ENCODE measurements at regions not wholly inside any gene's neighbourhood (a gene's known extent, or its start where the extent isn't known, plus 50 kb on each side); places are given as distances from the start of the nearest gene placed in this dataset.

DNA sequence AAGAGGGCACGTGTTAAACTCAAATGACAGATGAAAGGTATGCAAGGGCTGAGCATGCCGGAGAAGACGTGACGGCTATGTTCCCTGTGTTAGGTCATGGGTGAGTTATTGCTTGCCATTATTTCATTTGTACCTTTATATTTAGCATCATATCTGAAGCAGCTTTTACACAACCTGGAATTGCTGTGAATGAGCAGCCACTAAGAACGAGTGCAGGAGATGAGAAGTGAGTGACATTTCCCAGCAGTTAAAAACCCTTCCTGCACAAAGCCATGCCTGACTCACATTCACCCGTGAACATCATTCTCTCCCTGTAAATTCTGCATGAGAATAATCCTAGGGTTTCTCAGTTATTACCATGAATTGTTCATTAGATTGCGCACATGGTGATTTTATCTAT lies 433.2 kb upstream of the ZFP42 start:
- DNase-seq (ENCODE audit: low read depth, low spot score) = no peak

GRCh38 chr4:187565416-187565815 lies 430.2 kb upstream of the ZFP42 start:
- no peak for DNase-seq (ENCODE audit: low read depth, low spot score)

GRCh38 chr4:187569871-187570270 lies 425.7 kb upstream of the ZFP42 start:
- no peak for DNase-seq (ENCODE audit: low read depth, low spot score)

DNA sequence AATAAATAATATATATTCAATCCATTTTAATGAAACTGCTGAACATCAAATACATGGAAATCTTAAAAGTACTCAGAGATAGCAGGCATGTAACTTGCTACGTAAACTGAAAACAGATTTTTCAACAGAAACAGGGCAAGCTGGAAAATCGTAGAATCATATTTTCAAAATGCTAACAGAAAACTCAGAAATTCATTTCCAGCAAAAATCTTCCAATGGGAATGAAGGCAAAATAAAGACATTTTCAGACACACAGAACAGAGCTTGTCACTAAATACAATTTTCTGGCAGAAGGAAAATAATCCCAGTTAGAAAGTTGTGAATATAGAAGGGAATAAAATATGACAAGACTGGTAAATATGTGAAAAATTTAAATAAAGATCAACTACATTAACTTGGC lies 419.9 kb upstream of the ZFP42 start:
- DNase-seq (ENCODE audit: low read depth, low spot score) = no peak

GRCh38 chr4:187576751-187577150 lies 418.8 kb upstream of the ZFP42 start:
- no peak for DNase-seq (ENCODE audit: low read depth, low spot score)

DNA sequence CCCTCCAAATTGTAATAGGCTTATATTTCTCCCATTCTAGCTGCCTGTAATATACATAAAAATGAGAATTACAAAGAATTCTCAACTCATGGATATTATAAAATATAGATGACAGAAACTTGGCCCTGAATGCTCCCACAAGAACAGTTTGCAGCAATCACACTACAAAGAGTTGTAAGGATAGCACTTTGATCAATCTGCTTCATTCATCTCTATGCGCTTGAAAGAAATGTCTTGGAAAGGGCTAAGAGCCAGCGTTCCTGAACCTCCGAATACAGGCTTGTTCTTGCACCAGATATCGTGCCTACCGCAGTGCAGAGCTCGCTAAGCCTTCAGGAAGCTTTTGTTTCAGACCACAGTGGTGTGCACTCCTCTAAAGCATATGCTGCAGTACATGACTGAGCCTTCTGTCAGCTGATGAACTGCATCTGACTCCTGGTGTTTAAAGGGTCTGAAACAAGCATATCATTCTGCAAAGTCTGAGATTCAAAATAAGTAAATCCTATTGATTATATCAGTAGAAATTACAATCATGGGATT lies 417.6 kb upstream of the ZFP42 start:
- no peak for DNase-seq (ENCODE audit: low read depth, low spot score)

DNA sequence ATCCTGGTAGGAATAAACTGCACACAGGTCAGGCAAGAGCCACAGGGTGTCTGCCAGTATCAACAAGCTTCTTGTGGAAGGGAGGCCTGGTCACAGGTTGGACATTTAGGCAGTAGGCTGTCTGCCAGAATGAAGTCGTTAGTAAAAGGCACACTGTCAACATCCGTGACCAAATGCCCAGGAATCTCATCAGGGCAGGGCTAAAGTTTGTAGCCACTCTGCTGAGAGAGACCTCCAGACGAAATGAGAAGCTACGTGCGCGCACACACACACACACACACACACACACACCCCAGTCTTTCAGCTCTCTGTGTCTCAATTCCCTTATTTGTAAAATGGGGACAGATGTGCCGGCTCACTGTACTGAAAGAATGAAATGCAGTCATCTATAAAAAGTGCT lies 408.7 kb upstream of the ZFP42 start:
- no peak for DNase-seq (ENCODE audit: low read depth, low spot score)

DNA sequence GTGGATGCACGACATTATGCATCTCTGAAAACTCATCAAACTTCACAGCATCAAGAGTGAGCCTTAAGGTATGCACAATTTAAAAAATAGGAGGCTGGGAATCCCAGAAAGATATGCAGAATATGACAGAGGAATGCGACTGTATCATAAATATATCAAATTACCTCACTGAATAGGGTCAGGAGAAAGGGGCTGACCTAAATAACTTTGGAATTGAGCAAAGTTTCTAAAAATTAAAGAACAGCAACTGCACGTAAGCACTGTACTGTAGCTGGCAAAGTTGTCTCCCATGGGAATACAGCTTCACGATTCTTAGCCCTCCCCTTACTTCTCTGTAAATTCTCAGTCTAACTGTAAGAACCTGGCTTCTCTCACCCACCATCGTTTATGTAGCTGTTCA lies 397.4 kb upstream of the ZFP42 start:
- no peak for DNase-seq (ENCODE audit: low read depth, low spot score)

GRCh38 chr4:187602339-187603092 lies 393.1 kb upstream of the ZFP42 start:
- DNase-seq (ENCODE audit: low read depth, low spot score) = no peak

DNA sequence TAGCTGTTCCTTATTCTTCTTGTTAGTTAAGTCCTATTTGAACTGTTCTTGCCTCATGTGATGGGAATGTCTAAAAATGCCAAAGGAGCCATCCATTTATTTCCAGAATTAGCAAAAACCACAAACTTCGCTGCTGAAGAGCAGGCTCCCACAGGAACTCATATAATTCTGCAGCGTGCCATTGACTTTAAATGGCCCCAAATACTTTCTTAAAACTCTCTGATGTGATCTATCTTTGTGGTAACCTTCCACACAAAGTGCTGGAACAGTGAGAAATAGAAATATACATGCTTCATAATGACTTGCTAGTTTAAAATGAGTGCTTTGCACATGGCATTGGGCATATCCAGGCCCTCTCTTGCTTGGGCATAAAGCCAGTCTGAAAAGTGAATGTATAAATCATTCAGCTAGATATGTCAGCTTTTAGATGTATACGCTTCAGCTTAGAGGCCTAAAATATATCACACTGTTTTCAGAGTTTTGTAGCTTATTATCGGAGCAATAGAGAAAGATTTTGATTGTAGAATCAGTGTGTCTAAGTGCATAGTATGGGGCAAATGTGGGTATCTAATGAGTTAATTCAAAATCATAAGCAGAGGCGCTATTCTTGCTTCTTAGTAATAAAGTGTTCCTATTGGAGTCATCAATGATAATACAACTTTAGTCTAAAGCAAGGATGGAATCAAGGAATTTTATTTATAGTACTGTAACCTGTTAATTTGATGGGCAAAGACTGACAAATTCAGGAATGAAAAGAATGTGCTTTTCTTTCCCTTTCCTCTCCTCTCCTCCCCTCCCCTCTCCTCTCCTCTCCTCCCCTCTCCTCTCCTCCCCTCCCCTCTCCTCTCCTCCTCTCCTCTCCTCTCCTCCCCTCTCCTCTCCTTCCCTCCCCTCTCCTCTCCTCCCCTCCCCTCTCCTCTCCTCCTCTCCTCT lies 392.2 kb upstream of the ZFP42 start:
- no peak for DNase-seq (ENCODE audit: low read depth, low spot score)

GRCh38 chr4:187604984-187605383 lies 390.6 kb upstream of the ZFP42 start:
- DNase-seq (ENCODE audit: low read depth, low spot score) = no peak

- no peak for DNase-seq (ENCODE audit: low read depth, low spot score)
Observed at GRCh38 chr4:187606581-187606980, 389.0 kb upstream of the ZFP42 start.

DNA sequence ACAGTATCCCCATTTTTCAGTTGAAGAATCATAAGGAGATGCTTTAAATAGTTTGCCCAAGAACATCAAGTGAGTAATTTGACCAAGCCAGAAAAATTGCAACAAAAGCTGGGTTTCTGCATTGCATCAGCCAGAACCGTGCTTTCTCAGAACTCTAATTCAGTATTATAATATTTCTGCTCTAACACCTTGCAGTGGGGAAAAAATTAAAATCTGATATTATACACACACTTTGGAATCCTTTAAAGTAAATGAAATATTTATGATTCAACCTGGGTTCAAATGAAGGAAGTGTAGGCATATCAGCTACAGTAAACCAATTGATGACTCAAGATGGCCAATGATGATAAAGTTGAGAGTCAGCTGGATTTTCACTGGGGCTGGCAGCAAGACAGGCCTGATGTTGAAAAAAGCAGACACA lies 387.6 kb upstream of the ZFP42 start:
- no peak for DNase-seq (ENCODE audit: low read depth, low spot score)

- no peak for DNase-seq (ENCODE audit: low read depth, low spot score)
Observed at GRCh38 chr4:187612301-187612700, 383.3 kb upstream of the ZFP42 start.

DNA sequence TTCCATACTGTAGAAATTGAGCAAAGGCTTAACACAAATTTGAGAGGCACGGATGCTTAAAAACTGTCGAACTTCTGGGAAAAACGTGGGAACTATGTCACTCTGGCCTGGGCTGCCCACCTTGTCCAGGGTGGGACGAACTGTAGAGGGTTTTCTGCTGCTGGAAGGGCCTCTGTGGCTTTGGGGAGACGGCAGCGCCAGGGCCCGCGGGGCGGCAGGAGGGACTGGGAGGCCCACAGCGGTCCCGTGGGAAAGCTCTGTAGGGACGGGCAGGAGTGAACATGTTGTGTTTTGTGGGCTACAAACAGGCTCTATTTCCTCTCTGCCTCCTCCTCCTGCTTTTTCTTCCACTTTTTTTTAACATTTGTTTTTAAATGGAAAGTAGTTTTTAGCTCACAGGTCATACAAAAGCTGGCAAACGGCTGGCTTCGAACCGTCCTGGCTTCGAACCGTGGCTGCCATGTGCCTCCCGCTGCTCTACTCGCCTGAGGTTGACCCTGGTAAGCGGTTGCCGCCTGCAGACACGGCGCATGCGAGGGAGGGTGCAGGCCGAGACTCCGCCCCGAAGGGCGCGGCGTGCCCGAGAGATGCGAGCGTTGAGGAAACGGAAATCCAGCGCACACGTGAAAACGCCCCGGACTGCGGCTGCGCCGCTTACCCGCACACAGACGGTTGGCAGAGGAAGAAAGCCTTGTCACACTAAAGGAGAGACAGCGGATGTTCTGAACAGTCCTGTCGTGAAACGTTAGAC lies 382.3 kb upstream of the ZFP42 start:
- no peak for DNase-seq (ENCODE audit: low read depth, low spot score)

DNA sequence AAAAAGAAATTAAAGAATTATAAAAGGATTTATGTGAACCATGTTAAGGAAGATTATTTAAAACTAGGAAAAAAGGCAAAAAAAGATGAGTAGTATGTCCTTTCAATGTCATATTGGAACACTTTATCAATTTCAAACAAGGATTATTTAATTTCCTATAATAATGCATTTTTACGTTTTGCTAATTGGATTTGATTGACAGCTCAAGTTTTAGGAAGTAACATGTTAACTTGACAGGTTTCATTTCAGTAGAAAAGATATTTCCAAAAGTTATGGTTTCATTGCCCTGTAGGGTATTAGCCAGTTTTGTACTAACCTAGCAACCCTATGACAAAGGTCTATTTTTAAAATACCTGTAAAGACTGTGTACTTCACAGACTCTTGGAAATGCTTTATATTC lies 379.6 kb upstream of the ZFP42 start:
- DNase-seq (ENCODE audit: low read depth, low spot score) = no peak

DNA sequence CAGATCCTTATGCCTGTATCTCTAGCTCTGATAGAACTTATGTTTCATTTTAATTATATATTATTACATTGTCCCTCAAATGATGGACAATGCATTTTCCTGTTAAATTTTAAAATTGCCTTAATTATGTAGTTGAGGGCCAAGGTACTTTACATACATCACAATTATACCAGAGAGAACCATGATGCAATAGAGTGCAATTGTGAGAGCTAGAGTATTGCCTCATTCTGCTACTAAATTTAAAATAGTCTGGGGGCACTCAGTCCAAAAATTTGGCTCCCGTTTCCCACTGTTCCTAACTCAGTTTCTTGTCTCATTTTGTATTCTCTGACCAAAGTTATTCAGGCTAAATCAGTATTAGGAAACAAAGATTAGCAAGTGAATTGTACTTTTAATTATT lies 378.5 kb upstream of the ZFP42 start:
- no peak for DNase-seq (ENCODE audit: low read depth, low spot score)

GRCh38 chr4:187618701-187619281 lies 376.8 kb upstream of the ZFP42 start:
- DNase-seq (ENCODE audit: low read depth, low spot score) = no peak

DNA sequence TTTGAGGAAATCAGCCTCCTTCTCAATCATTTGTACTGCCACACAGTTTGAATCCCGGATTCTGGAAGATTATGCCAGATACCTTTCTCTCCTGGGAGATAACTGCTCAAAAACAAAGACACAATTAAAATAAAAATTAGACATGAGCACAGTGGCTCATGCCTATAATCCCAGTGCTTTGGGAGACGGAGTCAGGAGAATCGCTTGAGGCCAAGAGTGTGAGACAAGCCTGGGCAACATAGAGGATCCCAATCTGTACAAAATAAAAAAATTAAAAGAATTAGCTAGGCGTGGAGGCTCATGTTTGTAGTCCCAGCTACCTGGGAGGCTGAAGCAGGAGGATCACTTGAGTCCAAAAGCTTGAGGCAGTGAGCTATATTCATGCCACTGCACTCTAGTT lies 376.3 kb upstream of the ZFP42 start:
- DNase-seq (ENCODE audit: low read depth, low spot score) = no peak

- DNase-seq (ENCODE audit: low read depth, low spot score) = no peak
Observed at GRCh38 chr4:187632260-187632995, 363.1 kb upstream of the ZFP42 start.

DNA sequence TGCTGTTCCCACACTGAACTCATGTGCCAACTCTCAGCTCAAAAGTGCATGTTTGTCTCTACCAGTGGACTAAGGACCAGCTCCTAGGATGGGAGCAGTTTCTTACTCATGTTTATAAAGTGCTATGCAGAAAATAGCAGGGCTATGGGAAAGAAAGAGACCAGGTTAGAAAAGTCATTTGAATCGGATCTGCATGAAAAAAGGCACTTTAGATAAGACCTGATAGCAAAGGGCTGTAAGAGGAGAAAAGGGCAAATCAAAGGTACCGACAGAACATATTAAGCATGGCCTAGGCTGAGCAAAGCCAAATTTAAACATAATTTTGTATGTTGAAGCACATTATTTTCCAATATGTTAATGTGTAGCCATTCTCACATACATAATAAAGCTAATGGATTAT lies 362.3 kb upstream of the ZFP42 start:
- DNase-seq (ENCODE audit: low read depth, low spot score) = no peak
